ENCODE measurements at regions not wholly inside any gene's neighbourhood (a gene's known extent, or its start where the extent isn't known, plus 50 kb on each side); places are given as distances from the start of the nearest gene placed in this dataset.

GRCh38 chr1:201702936-201703335 is 126.0 kb upstream of the IPO9 start:
- H3K4me3 ChIP-seq (ENCODE audit: low read length) = no peak overlapping the region
- TF ChIP-seq CTCF (IDR thresholded peaks at IDR 0.05; ENCODE audit: insufficient read depth, low read depth, low read length, missing control alignments) = no peak
- no peak for DNase-seq (ENCODE audit: low read depth)

- H3K4me3 ChIP-seq (ENCODE audit: low read length) = no peak overlapping the region
- DNase-seq (ENCODE audit: low read depth) = peak; percentile 75
- peak; percentile 92 for TF ChIP-seq CTCF (IDR thresholded peaks at IDR 0.05; ENCODE audit: insufficient read depth, low read depth, low read length, missing control alignments)
Observed at GRCh38 chr1:201703621-201704438, 125.1 kb upstream of the IPO9 start.

GRCh38 chr1:201704439-201704792 is 124.5 kb upstream of the IPO9 start:
- H3K4me3 ChIP-seq (ENCODE audit: low read length) = no peak overlapping the region
- no peak for DNase-seq (ENCODE audit: low read depth)
- no peak for TF ChIP-seq CTCF (IDR thresholded peaks at IDR 0.05; ENCODE audit: insufficient read depth, low read depth, low read length, missing control alignments)

- H3K4me3 ChIP-seq (ENCODE audit: low read length) = no peak overlapping the region
- no peak for DNase-seq (ENCODE audit: low read depth)
- TF ChIP-seq CTCF (IDR thresholded peaks at IDR 0.05; ENCODE audit: insufficient read depth, low read depth, low read length, missing control alignments) = no peak
Observed at GRCh38 chr1:201705389-201705788, 123.6 kb upstream of the IPO9 start.

GRCh38 chr1:201706109-201706508 is 122.8 kb upstream of the IPO9 start:
- TF ChIP-seq CTCF (IDR thresholded peaks at IDR 0.05; ENCODE audit: insufficient read depth, low read depth, low read length, missing control alignments) = no peak
- no peak for DNase-seq (ENCODE audit: low read depth)
- H3K4me3 ChIP-seq (ENCODE audit: low read length) = no peak overlapping the region

GRCh38 chr1:201707027-201707426 is 121.9 kb upstream of the IPO9 start:
- TF ChIP-seq CTCF (IDR thresholded peaks at IDR 0.05; ENCODE audit: insufficient read depth, low read depth, low read length, missing control alignments) = no peak
- H3K4me3 ChIP-seq (ENCODE audit: low read length) = no peak overlapping the region
- DNase-seq (ENCODE audit: low read depth) = no peak

- no peak for DNase-seq (ENCODE audit: low read depth)
- H3K4me3 ChIP-seq (ENCODE audit: low read length) = no peak overlapping the region
- no peak for TF ChIP-seq CTCF (IDR thresholded peaks at IDR 0.05; ENCODE audit: insufficient read depth, low read depth, low read length, missing control alignments)
Observed at GRCh38 chr1:201707656-201708055, 121.3 kb upstream of the IPO9 start.
